PFSK-1 (cell line): ENCODE measurements at regions not wholly inside any gene's neighbourhood (a gene's known extent, or its start where the extent isn't known, plus 50 kb on each side); places are given as distances from the start of the nearest gene placed in this dataset.

Experiments
- FOXP2 ChIP-seq: optimal IDR thresholded peaks from 2 replicates; pipeline ENCODE3; 2011; ENCODE audit warnings: borderline replicate concordance, control low read depth, inconsistent platforms; ENCODE audit not compliant: insufficient read depth; ENCODE audit errors: extremely low read length, extremely low read depth
- POLR2AphosphoS5 ChIP-seq: IDR thresholded peaks from 2 replicates; pipeline ENCODE4 v1.6.1; 2012; ENCODE audit warnings: low read depth, mild to moderate bottlenecking, control low read depth, low read length, moderate library complexity
- REST ChIP-seq, 2 experiments: IDR thresholded peaks; 2 replicates each; pipeline versions ENCODE4 v1.6.1 to v1.8.0; 2011 to 2012; ENCODE audit warnings: low read depth in 2 of 2, low read length in 2 of 2, control low read depth in 1 of 2, inconsistent platforms in 1 of 2, mild to moderate bottlenecking in 1 of 2, moderate library complexity in 1 of 2; ENCODE audit not compliant: insufficient read depth in 1 of 2
- SIN3A ChIP-seq: IDR thresholded peaks from 2 replicates; pipeline ENCODE4 v1.6.1; 2012; ENCODE audit warnings: mild to moderate bottlenecking, low read length, moderate library complexity, borderline replicate concordance; ENCODE audit not compliant: insufficient read depth
- TAF1 ChIP-seq: IDR thresholded peaks from 2 replicates; pipeline ENCODE4 v1.6.1; 2012; ENCODE audit warnings: low read length, control low read depth, borderline replicate concordance; ENCODE audit not compliant: insufficient read depth

GRCh38 chr3:81152156-81152555 is 609.3 kb downstream of the GBE1 start:
- TF ChIP-seq FOXP2 (no peak), TAF1 (no peak), REST (IDR thresholded peaks at IDR 0.05; ENCODE audit: insufficient read depth in 1 of 2, low read depth in 2 of 2, low read length in 2 of 2) (no peak), POLR2AphosphoS5 (no peak), SIN3A (no peak)

GRCh38 chr3:81132995-81133394 is 628.5 kb downstream of the GBE1 start:
- TF ChIP-seq REST (IDR thresholded peaks at IDR 0.05; ENCODE audit: insufficient read depth in 1 of 2, low read depth in 2 of 2, low read length in 2 of 2) (no peak), FOXP2 (no peak), TAF1 (no peak), SIN3A (no peak), POLR2AphosphoS5 (no peak)

- TF ChIP-seq POLR2AphosphoS5: no peak
- no peak for TF ChIP-seq TAF1
- no peak for TF ChIP-seq SIN3A
- TF ChIP-seq FOXP2: no peak
- TF ChIP-seq REST (IDR thresholded peaks at IDR 0.05; ENCODE audit: insufficient read depth in 1 of 2, low read depth in 2 of 2, low read length in 2 of 2): no peak
Measured at GRCh38 chr3:81105789-81106488, 655.5 kb downstream of the GBE1 start.

GRCh38 chr3:81105206-81105605 is 656.2 kb downstream of the GBE1 start:
- TF ChIP-seq REST (IDR thresholded peaks at IDR 0.05; ENCODE audit: insufficient read depth in 1 of 2, low read depth in 2 of 2, low read length in 2 of 2): no peak

GRCh38 chr3:81097889-81098288 is 663.6 kb downstream of the GBE1 start:
- TF ChIP-seq REST (IDR thresholded peaks at IDR 0.05; ENCODE audit: insufficient read depth in 1 of 2, low read depth in 2 of 2, low read length in 2 of 2) (no peak), POLR2AphosphoS5 (no peak), SIN3A (no peak), FOXP2 (no peak), TAF1 (no peak)
